DOHH2 (cell line): ENCODE measurements at regions not wholly inside any gene's neighbourhood (a gene's known extent, or its start where the extent isn't known, plus 50 kb on each side); places are given as distances from the start of the nearest gene placed in this dataset.

Experiments
- H3F3A ChIP-seq: fragments of 200-600 bp; sonication (generic), shearing (Covaris generic); 2 replicates; pipeline ENCODE4 v1.6.0; 2016; ENCODE audit warnings: antibody characterized with exemption, mild to moderate bottlenecking; ENCODE audit not compliant: control insufficient read depth, insufficient read depth
- H3K27ac ChIP-seq: fragments of 200-600 bp; sonication (generic); 2 replicates; pipeline ENCODE4 v1.5.1; 2014; ENCODE audit warnings: low read depth, mild to moderate bottlenecking, low read length, moderate library complexity
- H3K27me3 ChIP-seq: fragments of 200-600 bp; sonication (generic); 2 replicates; pipeline ENCODE4 v1.6.1; 2014; ENCODE audit warnings: mild to moderate bottlenecking, low read length, mixed read lengths; ENCODE audit not compliant: control insufficient read depth
- H3K36me3 ChIP-seq: fragments of 200-600 bp; sonication (generic); 2 replicates; pipeline ENCODE4 v1.6.1; 2014; ENCODE audit warnings: mild to moderate bottlenecking, low read length, moderate library complexity, mixed read lengths; ENCODE audit not compliant: control insufficient read depth
- H3K4me1 ChIP-seq: fragments of 200-600 bp; sonication (generic); 2 replicates; pipeline ENCODE4 v1.6.1; 2014; ENCODE audit warnings: mild to moderate bottlenecking, low read length, mixed read lengths; ENCODE audit not compliant: control insufficient read depth
- H3K4me2 ChIP-seq: fragments of 200-600 bp; sonication (generic); 2 replicates; pipeline ENCODE4 v1.6.0; 2014; ENCODE audit warnings: mild to moderate bottlenecking, low read length, moderate library complexity
- H3K4me3 ChIP-seq: fragments of 200-600 bp; sonication (generic); 2 replicates; pipeline ENCODE4 v1.5.1; 2014; ENCODE audit warnings: mild to moderate bottlenecking, low read length, mixed read lengths
- H3K79me2 ChIP-seq: fragments of 200-600 bp; sonication (generic); 2 replicates; pipeline ENCODE4 v1.6.1; 2014; ENCODE audit warnings: mild to moderate bottlenecking, low read length, mixed read lengths; ENCODE audit not compliant: control insufficient read depth
- H3K9me2 ChIP-seq: fragments of 200-600 bp; sonication (generic); replicated peaks from 2 replicates; pipeline ENCODE4 v1.6.1; 2014; ENCODE audit warnings: mild to moderate bottlenecking, low read length, mixed read lengths; ENCODE audit not compliant: control insufficient read depth
- H3K9me3 ChIP-seq: fragments of 200-600 bp; sonication (generic); 2 replicates; pipeline ENCODE4 v1.6.1; 2014; ENCODE audit warnings: antibody characterized with exemption, low read length, mixed read lengths; ENCODE audit not compliant: control insufficient read depth, insufficient read depth
- H4K20me1 ChIP-seq: fragments of 200-600 bp; sonication (generic); 2 replicates; pipeline ENCODE4 v1.6.0; 2014; ENCODE audit warnings: low read depth, mild to moderate bottlenecking, antibody characterized with exemption, low read length, moderate library complexity; ENCODE audit not compliant: control insufficient read depth, insufficient read depth
- CTCF ChIP-seq: fragments of 200-600 bp; sonication (generic); IDR thresholded peaks from one replicate; pipeline ENCODE4 v1.5.1; 2014; ENCODE audit warnings: antibody characterized with exemption, mild to moderate bottlenecking, low read depth, low read length; ENCODE audit not compliant: poor library complexity, severe bottlenecking
- EZH2phosphoT487 ChIP-seq: fragments of 200-600 bp; sonication (generic); IDR thresholded peaks from 2 replicates; pipeline ENCODE4 v1.6.1; 2017; ENCODE audit warnings: borderline replicate concordance, mild to moderate bottlenecking, antibody characterized with exemption, low read length, moderate library complexity, mixed read lengths

GRCh38 chr17:72373910-72374741, 253.3 kb downstream of the SOX9 start:
- Histone ChIP-seq H3K9me2 (no peaks in the 10 kb centered on the region), H3K4me3 (no peak overlapping the region), H3F3A (no peaks in the 10 kb centered on the region), H3K4me2 (no peak overlapping the region), H3K9me3 (no peaks in the 10 kb centered on the region), H4K20me1 (no peaks in the 10 kb centered on the region), H3K27ac (no peak overlapping the region), H3K4me1 (no peaks in the 10 kb centered on the region), H3K36me3 (no peaks in the 10 kb centered on the region), H3K79me2 (no peaks in the 10 kb centered on the region), H3K27me3 (no peaks in the 10 kb centered on the region)
- TF ChIP-seq EZH2phosphoT487 (no peak), CTCF (no peak)

GRCh38 chr17:72376526-72377345, 255.9 kb downstream of the SOX9 start:
- H3K36me3 ChIP-seq, result no peaks in the 10 kb centered on the region
- H3K4me1 ChIP-seq, result no peaks in the 10 kb centered on the region
- no peaks in the 10 kb centered on the region for H4K20me1 ChIP-seq
- no peak overlapping the region for H3K27ac ChIP-seq
- no peaks in the 10 kb centered on the region for H3K79me2 ChIP-seq
- H3K9me2 ChIP-seq, result no peaks in the 10 kb centered on the region
- no peaks in the 10 kb centered on the region for H3K27me3 ChIP-seq
- H3K4me2 ChIP-seq, result no peak overlapping the region
- no peak overlapping the region for H3K4me3 ChIP-seq
- H3F3A ChIP-seq, result no peaks in the 10 kb centered on the region
- TF ChIP-seq CTCF (no peak), EZH2phosphoT487 (no peak)
- no peaks in the 10 kb centered on the region for H3K9me3 ChIP-seq

- TF ChIP-seq EZH2phosphoT487, result no peak
- TF ChIP-seq CTCF, result no peak
- no peak overlapping the region for H3K27ac ChIP-seq
Observed at GRCh38 chr17:72378414-72379390, 257.9 kb downstream of the SOX9 start.

More at GRCh38 chr17:72378414-72379390, 257.9 kb downstream of the SOX9 start:
- Histone ChIP-seq H3K27me3 (no peaks in the 10 kb centered on the region), H3F3A (no peaks in the 10 kb centered on the region), H3K79me2 (no peaks in the 10 kb centered on the region), H3K4me2 (no peak overlapping the region), H3K9me3 (no peaks in the 10 kb centered on the region), H3K36me3 (no peaks in the 10 kb centered on the region), H3K4me1 (no peaks in the 10 kb centered on the region), H4K20me1 (no peaks in the 10 kb centered on the region), H3K4me3 (no peak overlapping the region), H3K9me2 (no peaks in the 10 kb centered on the region)
